B cell (primary cell): ENCODE measurements at regions not wholly inside any gene's neighbourhood (a gene's known extent, or its start where the extent isn't known, plus 50 kb on each side); places are given as distances from the start of the nearest gene placed in this dataset.

ENCODE experiments used
- ATAC-seq: fragments of 200-7000 bp; cut with Tn5 transposase; one replicate; pipeline ENCODE4 v1.10.0; 2021; ENCODE audit warnings: low read depth, mild to moderate bottlenecking, moderate number of reproducible peaks, moderate library complexity
- CTCF ChIA-PET: fragments of 350-600 bp; sonication (Branson Sonifier 250); formaldehyde crosslinking; loops from one replicate; lab custom pipeline; 2021; ENCODE audit warnings: antibody characterized with exemption, inconsistent platforms; lab: Charles Lee
- POLR2A ChIA-PET: fragments of 350-600 bp; sonication (Branson Sonifier 250); formaldehyde crosslinking; loops from one replicate; lab custom pipeline; 2021; ENCODE audit warnings: antibody characterized with exemption; lab: Charles Lee
- DNase-seq: peaks from one replicate; pipeline ENCODE4 v3.0.0; 2013
- H2AFZ ChIP-seq: 2 replicates; pipeline ENCODE4 v1.6.1; 2012; ENCODE audit warnings: mild to moderate bottlenecking, low read depth, low read length; ENCODE audit not compliant: insufficient read depth, poor library complexity, severe bottlenecking
- H3K27ac ChIP-seq, 2 donors: 1 replicate in 1 of 2; 2 replicates in 1 of 2; pipeline ENCODE4 v1.5.1; 2012 to 2013; ENCODE audit warnings: low read length in 2 of 2, mild to moderate bottlenecking in 2 of 2, moderate library complexity in 1 of 2
- H3K27me3 ChIP-seq, 4 experiments: fragments of 200-600 bp in 1 of 4; sonication (generic) in 1 of 4; replicated peaks in 1 of 4; 1 replicate in 2 of 4; 2 replicates in 2 of 4; pipeline versions ENCODE4 v1.6.1 to v1.7.0; 2013 to 2016; ENCODE audit warnings: low read length in 3 of 4, mild to moderate bottlenecking in 2 of 4, mixed read lengths in 1 of 4, moderate library complexity in 1 of 4; ENCODE audit not compliant: insufficient read depth in 4 of 4, control insufficient read depth in 3 of 4; ENCODE audit errors: control extremely low read depth in 1 of 4
- H3K36me3 ChIP-seq, 2 experiments: replicated peaks in 1 of 2; 1 replicate in 1 of 2; 2 replicates in 1 of 2; pipeline versions ENCODE4 v1.6.1 to v1.7.1; 2013; ENCODE audit warnings: low read length in 1 of 2; ENCODE audit not compliant: insufficient read depth in 2 of 2, control insufficient read depth in 1 of 2; ENCODE audit errors: control extremely low read depth in 1 of 2, extremely low read depth in 1 of 2
- H3K4me1 ChIP-seq, 2 donors: fragments of 200-600 bp in 1 of 2; sonication (generic) in 1 of 2; 1 replicate in 1 of 2; 2 replicates in 1 of 2; pipeline versions ENCODE4 v1.5.1 to v1.6.1; 2013 to 2017; ENCODE audit warnings: low read length in 2 of 2; ENCODE audit not compliant: control insufficient read depth in 2 of 2, insufficient read depth in 2 of 2
- H3K4me2 ChIP-seq: replicated peaks from 2 replicates; pipeline ENCODE3; 2012; ENCODE audit warnings: mild to moderate bottlenecking, low read depth, low read length; ENCODE audit not compliant: poor library complexity, severe bottlenecking
- H3K4me3 ChIP-seq, 5 experiments: fragments of 200-600 bp in 1 of 5; sonication (generic) in 1 of 5; 1 replicate in 3 of 5; 2 replicates in 2 of 5; pipeline versions ENCODE4 v1.5.1 to v1.7.0; 2011 to 2016; ENCODE audit warnings: low read length in 4 of 5, mild to moderate bottlenecking in 4 of 5, low read depth in 2 of 5, control low read depth in 1 of 5, moderate library complexity in 1 of 5; ENCODE audit not compliant: insufficient read depth in 1 of 5; ENCODE audit errors: control extremely low read depth in 1 of 5, extremely low read depth in 1 of 5
- H3K79me2 ChIP-seq: fragments of 200-600 bp; sonication (generic); one replicate; pipeline ENCODE4 v1.6.0; 2016; ENCODE audit warnings: low read length; ENCODE audit not compliant: control insufficient read depth, insufficient read depth
- H3K9ac ChIP-seq: fragments of 200-600 bp; sonication (generic); 2 replicates; pipeline ENCODE4 v1.6.1; 2017; ENCODE audit warnings: mild to moderate bottlenecking, low read length, moderate library complexity
- H3K9me3 ChIP-seq, 3 donors: one replicate each; pipeline versions ENCODE4 v1.6.1 to v1.7.1; 2013; ENCODE audit warnings: low read length in 2 of 3; ENCODE audit not compliant: control insufficient read depth in 2 of 3, insufficient read depth in 1 of 3; ENCODE audit errors: control extremely low read depth in 1 of 3
- H4K20me1 ChIP-seq: 2 replicates; pipeline ENCODE4 v1.6.0; 2012; ENCODE audit warnings: mild to moderate bottlenecking, low read length; ENCODE audit not compliant: insufficient read depth, control insufficient read depth, poor library complexity, severe bottlenecking
- H3K27ac Mint-ChIP-seq: one replicate; pipeline ENCODE4 v1.8.0; 2021; ENCODE audit warnings: mixed read lengths
- H3K27me3 Mint-ChIP-seq: one replicate; pipeline ENCODE4 v1.8.0; 2021; ENCODE audit warnings: mixed read lengths
- H3K4me1 Mint-ChIP-seq: one replicate; pipeline ENCODE4 v1.8.0; 2021; ENCODE audit warnings: mixed read lengths
- H3K4me3 Mint-ChIP-seq: one replicate; pipeline ENCODE4 v1.8.0; 2021; ENCODE audit warnings: mixed read lengths
- H3K9me3 Mint-ChIP-seq: one replicate; pipeline ENCODE4 v1.8.0; 2022; ENCODE audit warnings: mixed read lengths; ENCODE audit not compliant: insufficient read depth
- CTCF ChIP-seq: fragments of 200-600 bp; IDR thresholded peaks from one replicate; pipeline ENCODE4 v1.8.0; 2022; ENCODE audit warnings: antibody characterized with exemption, mild to moderate bottlenecking
- EZH2 ChIP-seq: IDR thresholded peaks from 2 replicates; pipeline ENCODE4 v1.6.1; 2012; ENCODE audit warnings: borderline replicate concordance, low read depth, mild to moderate bottlenecking, moderate library complexity, low read length; ENCODE audit not compliant: insufficient read depth, poor library complexity, severe bottlenecking
- WGBS: methylation state at CpG from one replicate; pipeline ENCODE4 v1.1.5; 2013; ENCODE audit warnings: missing lambda C conversion rate; ENCODE audit not compliant: insufficient coverage; 5-methylcytosine and 5-hydroxymethylcytosine counted together
- intact Hi-C: fragments of 100-400 bp; cut with micrococcal nuclease; formaldehyde crosslinking; loops from one replicate; pipeline ENCODE4 v1.10.0; 2022

- Histone ChIP-seq H3K36me3 (no peaks in the 10 kb centered on the region), H3K79me2 (no peaks in the 10 kb centered on the region), H3K4me1 (no peaks in the 10 kb centered on the region), H2AFZ (no peak overlapping the region), H3K9me3 (peaks cover 0 to 4% (median 2%) of the 10 kb centered on the region in 3 donors), H3K9ac (no peak overlapping the region), H3K27me3 (no peaks in the 10 kb centered on the region), H4K20me1 (no peaks in the 10 kb centered on the region), H3K27ac (no peak overlapping the region), H3K4me2 (no peak overlapping the region), H3K4me3 (no peak overlapping the region)
- no peak overlapping the region for H3K4me3 Mint-ChIP-seq
- intact Hi-C loops = no loop called here
- peaks cover 5% of the 10 kb centered on the region for H3K9me3 Mint-ChIP-seq
- POLR2A ChIA-PET = no interaction called here
- WGBS = 80% methylated on average over 1 of the region's 2 CpGs
- ATAC-seq (no peak), DNase-seq (no peak)
- H3K27me3 Mint-ChIP-seq = no peaks in the 10 kb centered on the region
- no peaks in the 10 kb centered on the region for H3K4me1 Mint-ChIP-seq
- CTCF ChIA-PET = no interaction called here
- TF ChIP-seq EZH2 (no peak), CTCF (no peak)
- no peak overlapping the region for H3K27ac Mint-ChIP-seq
These were observed 1100.4 kb upstream of the EDIL3 start for GRCh38 chr5:85484982-85485574.

GRCh38 chr5:85488295-85488694 lies 1103.6 kb upstream of the EDIL3 start:
- Histone ChIP-seq H3K27ac (no peak overlapping the region), H3K27me3 (no peaks in the 10 kb centered on the region), H3K9me3 (peaks cover under 1 to 4% (median 2%) of the 10 kb centered on the region in 3 donors), H4K20me1 (no peaks in the 10 kb centered on the region), H3K4me2 (no peak overlapping the region), H3K4me3 (no peak overlapping the region), H2AFZ (no peak overlapping the region), H3K36me3 (no peaks in the 10 kb centered on the region), H3K4me1 (no peaks in the 10 kb centered on the region), H3K9ac (no peak overlapping the region), H3K79me2 (no peaks in the 10 kb centered on the region)
- intact Hi-C loops = no loop called here
- peaks cover 5% of the 10 kb centered on the region for H3K9me3 Mint-ChIP-seq
- no peak overlapping the region for H3K4me3 Mint-ChIP-seq
- POLR2A ChIA-PET = no interaction called here
- CTCF ChIA-PET = no interaction called here
- no peak overlapping the region for H3K27ac Mint-ChIP-seq
- DNase-seq (no peak), ATAC-seq (no peak)
- TF ChIP-seq CTCF (no peak), EZH2 (no peak)
- H3K4me1 Mint-ChIP-seq = no peaks in the 10 kb centered on the region
- H3K27me3 Mint-ChIP-seq = no peaks in the 10 kb centered on the region
